Ureter (tissue), 1 donor: ENCODE measurements at regions not wholly inside any gene's neighbourhood (a gene's known extent, or its start where the extent isn't known, plus 50 kb on each side); places are given as distances from the start of the nearest gene placed in this dataset.
"Not testable (repeated sequence)": the region's sequence is repeated elsewhere in the genome, so short reads cannot be mapped to it uniquely, and the experiment has no call there.

Source experiments
- DNase-seq: peaks from one replicate; pipeline ENCODE4 v3.0.0-alpha.2; 2020; ENCODE audit warnings: low spot score
- donor health status: DM: yes; HTN: yes; CAD: no.

DNA sequence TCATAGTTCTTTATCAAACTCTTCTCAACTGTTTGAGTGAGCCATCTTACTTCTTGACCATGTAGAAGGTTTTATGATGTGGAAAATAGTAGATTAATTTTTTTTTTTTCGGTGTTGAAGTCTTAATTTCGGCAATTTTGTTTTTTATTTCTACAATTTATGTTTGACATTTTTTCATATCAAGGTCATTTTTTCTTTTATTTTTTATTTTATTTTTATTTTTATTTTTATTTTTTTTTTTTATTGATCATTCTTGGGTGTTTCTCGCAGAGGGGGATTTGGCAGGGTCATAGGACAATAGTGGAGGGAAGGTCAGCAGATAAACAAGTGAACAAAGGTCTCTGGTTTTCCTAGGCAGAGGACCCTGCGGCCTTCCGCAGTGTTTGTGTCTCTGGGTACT, 203.8 kb upstream of the CBLB start:
- DNase-seq = not testable (repeated sequence)

DNA sequence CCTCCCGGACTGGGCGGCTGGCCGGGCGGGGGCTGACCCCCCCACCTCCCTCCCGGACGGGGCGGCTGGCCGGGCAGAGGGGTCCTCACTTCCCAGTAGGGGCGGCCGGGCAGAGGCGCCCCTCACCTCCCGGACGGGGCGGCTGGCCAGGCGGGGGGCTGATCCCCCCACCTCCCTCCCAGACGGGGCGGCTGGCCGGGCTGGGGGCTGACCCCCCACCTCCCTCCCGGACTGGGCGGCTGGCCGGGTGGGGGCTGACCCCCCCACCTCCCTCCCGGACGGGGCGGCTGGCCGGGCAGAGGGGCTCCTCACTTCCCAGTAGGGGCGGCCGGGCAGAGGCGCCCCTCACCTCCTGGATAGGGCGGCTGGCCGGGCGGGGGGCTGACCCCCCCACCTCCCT, 205.0 kb upstream of the CBLB start:
- DNase-seq = not testable (repeated sequence)

DNA sequence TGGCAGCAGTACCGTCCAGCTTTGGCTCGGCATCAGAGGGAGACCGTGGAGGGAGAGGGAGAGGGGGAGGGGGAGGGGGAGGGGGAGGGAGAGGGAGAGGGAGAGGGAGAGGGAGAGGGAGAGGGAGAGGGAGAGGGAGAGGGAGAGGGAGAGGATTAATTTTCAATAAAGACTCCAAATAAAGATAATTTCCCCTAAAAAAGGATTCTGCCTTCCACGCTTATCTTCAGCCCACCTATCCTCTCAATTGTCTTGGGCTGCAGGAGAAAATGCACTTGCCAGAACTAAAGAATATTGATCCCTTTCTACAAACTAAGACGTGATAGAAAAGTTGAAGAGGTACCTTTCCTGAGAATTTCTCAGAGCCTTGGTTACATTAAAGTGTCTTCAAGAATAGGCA, 206.9 kb upstream of the CBLB start:
- DNase-seq = not testable (repeated sequence)

DNA sequence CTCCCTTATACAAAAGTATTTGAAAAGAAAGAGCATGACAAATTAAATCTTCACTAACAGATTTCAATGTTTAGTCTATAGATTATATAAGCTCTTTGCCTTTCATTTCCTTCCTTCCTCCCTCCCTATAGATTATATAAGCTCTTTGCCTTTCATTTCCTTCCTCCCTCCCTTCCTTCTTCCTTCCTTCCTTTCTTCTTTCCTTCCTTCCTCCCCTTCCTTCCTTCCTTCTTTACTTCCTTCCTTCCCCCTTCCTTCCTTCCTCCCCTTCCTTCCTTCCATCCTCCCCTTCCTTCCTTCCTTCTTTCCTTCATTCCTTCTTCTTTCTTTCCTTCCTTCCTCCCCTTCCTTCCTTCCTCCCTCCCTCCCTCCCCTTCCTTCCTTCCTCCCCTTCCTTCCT, 209.8 kb upstream of the CBLB start:
- DNase-seq = no peak

DNA sequence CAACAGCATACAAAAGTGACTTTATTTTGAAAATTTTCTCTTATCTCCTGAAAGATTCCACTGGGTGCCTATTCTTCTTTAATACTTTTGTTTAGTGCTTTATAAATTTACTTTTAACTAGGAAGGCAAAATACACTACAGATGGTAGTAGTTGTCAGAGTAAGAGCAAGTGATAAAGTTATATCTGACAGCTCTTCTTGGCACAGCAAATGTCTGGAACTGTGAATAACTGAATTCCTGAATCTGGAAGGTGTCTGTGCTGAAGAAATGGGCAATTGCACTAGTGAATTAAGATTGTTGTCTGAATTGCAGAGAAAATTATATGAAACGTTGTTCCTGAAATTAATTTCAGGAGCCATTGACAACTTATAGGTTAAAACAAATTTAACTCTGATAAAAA, 213.8 kb upstream of the CBLB start:
- DNase-seq = no peak

DNA sequence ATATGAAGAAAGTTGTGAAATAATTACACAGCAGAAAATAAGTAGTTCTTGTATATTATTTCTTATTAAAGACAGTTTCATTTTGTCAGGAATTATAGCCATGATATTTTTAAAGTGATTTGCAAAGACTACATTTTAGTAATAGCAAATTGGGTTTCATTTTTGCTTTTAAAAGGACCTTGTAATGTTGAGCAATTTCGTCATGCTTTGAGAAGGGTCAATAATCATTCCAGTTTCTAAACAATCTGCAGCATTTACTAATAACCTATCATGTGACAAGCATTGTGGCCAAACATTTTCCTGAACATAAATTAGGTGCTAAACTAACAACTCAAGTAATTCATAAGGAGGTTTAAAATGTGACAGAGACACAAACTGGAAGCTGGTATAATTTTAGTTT, 214.4 kb upstream of the CBLB start:
- DNase-seq = no peak

DNA sequence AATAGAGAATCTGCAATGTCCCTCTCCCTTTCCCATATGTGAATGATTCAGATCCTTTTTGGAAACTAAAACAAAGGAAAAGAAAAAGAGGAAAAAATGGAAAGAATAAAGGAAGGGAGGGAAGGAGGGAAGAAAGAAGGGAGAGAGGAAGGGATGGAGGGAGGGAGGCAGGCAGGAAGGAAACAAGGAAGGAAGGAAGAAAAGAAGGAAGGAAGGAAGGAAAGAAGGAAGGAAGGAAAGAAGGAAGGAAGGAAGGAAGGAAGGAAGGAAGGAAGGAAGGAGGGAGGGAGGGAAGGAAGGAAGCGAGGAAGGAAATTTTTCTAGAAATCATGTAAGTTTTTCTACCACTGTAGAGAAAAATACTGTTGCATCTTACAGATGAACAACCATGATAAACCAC, 215.0 kb upstream of the CBLB start:
- no peak for DNase-seq

DNA sequence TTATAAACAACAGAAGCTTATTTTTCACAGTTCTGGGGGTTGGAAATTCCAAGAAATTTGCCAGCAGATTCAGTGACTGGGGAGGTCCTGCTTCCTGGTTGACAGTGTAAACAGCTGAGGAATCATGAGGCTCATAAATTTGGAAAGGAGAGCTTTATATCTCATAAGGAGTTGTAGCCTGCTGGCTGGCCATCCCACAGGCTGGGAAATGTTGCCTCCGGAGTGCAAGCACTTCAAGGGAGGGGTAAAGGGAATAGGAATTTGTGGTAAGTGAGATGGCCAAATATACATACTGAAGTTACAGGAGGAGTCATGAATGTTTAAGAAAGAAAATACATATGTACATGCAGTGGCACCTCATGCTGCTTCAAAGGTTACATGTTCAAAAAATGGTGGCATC, 217.2 kb upstream of the CBLB start:
- no peak for DNase-seq

DNA sequence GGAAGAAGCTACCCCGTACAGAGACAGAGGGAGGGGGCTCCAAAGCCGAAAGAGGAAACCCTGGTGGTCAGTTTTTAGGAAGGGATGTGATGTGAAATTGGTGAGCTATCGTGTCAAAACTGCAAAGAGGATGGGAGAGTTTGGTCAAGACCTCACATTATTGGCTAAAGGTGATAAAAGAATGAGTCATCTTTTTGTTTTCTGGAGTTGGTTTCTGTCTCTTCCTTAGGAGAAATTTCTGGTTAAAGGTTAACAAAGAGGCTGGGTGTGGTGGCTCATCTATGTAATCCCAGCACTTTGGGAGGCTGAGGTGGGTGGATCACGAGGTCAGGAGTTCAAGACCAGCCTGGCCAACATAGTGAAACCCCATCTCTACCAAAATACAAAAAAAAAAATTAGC, 217.8 kb upstream of the CBLB start:
- no peak for DNase-seq

DNA sequence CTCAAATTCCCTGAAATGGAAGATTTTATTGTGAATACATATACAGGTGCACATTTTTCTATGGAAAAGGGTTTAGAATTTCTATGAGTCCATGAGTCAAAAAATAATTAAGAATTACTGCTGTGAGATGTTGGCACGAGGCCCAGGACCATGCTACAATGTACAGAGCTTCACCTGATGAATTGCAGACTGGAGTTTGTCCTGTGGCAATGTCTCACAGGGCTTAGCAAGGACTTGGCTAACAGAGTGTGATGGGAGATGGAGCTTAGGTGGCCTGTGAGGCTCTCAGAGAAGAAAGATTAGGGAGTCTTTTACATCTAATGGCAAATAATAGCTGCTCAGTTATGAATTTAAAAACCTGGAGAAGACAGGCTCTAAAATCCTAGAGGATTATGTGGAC, 219.5 kb upstream of the CBLB start:
- DNase-seq = no peak

DNA sequence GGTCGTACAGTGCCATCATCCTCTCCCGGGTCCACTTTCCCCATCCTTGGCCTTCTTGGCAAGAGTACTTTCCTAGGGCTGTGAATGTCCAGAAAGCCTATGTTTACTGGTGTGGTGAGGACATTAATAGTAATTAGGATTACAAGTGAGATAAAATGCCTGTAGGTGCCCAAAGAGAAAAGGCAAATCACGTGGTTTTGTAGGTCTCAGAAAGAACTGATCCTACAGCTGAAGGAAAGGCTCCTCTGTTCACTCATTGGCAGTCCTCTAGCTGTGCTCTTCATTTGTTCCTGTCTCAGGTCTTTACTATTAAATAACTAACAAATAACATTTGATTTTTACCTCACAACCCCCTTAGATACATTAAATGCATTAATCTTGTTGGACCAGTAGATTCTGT, 220.1 kb upstream of the CBLB start:
- DNase-seq = no peak

DNA sequence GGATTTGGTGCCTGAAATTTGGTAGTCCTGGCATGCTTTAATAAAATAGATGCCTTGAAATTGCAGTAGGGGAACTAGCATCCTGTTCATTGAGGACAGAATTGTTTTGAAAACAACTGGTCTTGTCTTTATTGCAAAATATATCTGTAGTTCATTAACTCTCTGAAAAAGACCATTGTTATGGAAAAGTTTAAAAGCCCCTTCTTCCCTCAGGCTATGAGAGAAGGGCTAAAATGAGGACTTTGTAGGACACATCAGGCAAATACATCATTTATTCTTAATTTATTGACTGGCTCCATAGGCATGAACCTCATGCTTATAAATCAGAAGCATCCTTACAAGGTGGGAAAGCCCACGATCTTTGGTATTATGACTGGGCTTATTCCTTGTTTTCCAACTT, 221.0 kb upstream of the CBLB start:
- no peak for DNase-seq

DNA sequence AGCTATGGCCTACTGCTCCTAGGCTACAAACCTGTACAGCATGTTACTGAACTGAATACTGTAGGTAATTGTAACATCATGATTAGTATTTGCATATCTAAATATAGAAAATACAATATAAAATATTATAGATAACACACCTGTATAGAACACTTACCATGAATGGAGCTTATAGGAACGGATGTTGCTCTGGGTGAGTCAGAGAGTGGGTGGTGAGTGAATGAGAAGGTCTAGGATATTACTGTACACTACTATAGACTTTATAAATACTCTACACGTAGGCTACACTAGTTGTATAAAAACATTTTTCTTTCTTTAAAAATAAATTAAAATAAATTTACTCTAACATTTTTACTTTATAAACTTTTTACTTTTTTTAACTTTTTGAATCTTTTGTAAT, 224.0 kb upstream of the CBLB start:
- no peak for DNase-seq

DNA sequence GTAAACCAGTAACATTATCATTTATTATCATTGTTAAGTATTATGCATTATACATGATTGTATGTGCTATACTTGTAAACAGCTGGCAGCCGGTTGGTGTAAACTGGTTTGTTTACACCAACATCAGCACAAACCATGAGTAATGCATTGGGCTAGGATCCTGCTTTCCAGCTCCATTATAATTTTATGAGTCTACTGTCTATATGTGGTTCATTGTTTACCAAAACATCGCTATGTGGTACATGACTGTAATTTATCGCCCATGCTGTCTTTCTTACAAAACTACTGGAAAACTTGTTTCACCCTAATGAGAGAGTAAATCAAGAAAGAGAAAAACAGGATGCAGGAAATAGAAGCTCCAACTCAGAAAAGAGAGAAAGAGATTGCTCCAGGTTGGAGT, 224.8 kb upstream of the CBLB start:
- DNase-seq = no peak

DNA sequence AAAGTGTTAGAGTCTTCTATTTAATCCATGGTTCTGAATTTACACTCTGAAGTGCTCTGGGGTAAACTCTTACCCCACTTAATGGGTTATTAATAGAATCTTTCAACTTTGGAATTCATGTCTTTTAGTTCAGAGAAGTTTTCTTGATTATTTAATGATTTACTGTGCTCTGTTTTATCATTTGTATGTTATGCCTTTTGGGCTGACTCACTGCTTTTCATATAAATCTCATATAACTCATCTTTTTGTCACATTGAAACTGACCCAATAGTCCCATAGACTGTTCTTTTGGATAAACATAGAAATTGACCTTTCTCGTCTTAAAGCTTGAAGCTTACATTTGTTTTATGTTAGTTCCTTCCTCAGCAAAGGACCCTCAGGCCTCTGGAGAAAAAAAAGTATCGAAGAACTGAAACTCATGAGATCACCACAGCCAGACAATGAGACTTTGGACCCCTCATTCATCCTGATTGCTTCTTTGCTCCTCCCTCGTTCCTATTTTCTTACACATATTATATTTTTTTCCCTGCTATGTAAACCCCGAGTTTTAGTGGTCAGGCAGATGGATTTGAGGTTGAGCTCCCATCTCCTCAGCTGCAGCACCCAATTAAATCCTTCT, 229.1 kb upstream of the CBLB start:
- no peak for DNase-seq

DNA sequence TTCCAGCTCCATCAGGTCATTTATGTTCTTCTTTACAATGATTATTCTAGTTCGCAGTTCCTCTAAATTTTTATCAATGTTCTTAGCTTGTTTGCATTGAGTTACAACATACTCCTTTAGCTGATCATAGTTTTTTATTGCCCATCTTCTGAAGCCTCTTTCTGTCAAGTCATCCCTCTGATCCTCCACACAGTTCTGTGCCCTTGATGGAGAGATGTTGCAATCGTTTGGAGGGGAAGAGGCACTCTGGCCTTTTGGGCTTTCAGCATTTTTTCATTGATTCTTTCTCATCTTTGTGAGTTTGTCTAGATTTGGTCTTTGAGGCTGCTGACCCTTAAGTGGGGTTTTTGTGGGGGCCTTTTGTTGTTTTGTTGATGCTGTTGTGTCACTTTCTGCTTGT, 234.6 kb upstream of the CBLB start:
- DNase-seq = no peak

DNA sequence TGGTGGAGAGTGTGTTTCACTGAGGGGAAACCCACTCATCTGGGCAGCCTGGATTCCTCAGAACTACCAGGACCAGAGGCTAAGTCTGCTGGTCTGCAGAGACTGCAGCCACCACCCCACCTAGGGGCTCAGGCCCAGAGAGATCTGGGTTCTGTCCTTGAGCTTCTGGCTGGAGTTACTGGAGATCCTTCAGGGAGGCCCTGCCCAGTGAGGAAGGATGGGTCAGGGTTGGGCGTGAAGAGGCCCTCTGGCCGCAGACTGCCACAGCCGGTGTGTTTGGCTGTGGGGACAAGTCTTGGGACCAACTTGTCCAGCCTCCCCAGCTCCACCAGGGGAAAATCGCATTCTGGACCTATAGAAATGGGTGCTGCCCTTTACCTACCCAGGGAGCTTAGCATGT, 235.3 kb upstream of the CBLB start:
- DNase-seq = no peak

DNA sequence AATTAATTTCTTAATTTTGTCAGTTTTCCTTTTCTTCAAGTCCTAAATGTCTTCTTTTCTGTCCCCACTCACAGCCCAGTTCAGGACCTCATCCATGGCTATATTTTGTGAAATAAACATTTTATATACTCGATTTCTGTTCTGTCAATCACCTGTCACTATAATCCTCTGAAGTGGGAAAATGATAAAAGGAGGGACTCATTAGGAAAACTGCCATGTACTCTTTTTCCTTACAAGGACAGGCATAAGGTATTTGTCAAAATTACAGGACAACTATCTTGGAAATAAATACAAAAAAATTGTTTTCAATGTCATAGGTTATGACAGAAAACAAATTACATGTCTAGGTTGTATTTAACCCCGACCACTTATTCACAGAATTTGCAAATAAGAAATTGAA, 240.1 kb upstream of the CBLB start:
- no peak for DNase-seq

DNA sequence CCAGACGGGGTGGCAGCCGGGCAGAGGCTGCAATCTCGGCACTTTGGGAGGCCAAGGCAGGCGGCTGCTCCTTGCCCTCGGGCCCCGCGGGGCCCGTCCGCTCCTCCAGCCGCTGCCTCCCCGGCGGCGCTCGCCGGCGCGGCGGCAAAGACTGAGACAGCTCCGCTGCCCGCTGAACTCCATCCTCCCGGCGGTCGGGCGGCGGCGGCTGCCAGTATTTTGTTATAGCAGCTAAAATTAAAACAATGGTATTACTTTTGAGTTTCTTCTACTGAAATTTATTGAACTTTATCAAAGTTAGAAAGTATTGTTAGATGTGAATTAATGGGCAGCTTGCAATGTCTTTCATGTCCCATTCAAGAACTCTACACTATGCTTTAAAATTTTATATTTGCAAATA, 243.7 kb upstream of the CBLB start:
- not testable (repeated sequence) for DNase-seq

DNA sequence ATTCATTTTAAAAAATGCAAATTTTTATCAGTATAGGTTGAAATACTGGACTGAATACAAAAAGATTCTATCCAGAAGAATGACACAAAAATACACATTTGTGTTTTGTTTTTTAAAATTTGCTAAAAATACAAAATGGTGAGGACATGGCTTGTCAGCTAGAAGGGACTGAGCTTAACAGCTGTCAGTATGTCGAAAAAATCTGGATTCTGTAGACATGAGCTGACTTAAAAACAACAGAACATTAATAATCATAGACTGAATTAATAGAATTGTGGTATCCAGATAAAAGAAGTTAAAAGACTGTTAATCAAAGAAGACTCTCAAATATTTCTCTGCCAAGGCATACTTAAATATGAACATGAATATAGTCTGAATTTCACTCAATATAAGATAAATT, 244.9 kb upstream of the CBLB start:
- DNase-seq = no peak

DNA sequence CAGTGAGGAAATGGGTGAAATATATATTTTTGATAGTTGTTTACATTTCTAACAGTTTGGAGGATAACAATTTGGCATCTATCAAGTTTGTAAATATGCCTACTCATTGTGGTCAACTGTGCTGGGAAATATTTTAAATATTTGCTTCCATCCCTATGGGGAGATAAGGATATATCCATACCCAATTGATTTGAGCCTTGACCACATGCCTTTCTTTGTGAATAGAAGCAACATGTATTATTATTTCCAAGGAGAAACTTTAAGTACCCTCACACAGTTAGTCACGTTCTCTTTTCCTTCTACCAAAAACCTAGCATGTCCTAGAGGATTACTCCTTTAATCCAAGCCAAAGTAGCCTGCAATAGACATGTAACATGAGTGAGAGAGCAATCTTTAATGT, 245.4 kb upstream of the CBLB start:
- no peak for DNase-seq

DNA sequence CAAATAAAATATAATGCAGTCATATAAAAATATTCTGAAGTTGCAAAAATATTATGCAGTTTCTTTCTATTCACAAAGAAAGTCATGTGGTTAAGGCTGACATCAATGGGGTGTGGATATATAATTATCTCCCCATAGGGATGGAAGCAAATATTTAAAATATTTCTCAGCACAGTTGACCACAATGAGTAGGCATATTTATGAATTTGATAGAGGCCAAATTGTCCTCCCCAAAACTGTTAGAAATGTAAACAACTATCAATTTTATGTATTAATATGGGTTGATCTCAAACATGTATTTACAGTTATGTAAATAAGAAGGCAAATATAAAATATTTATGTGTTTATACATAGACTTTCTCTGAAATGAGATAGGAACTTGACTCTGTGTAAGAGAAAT, 246.0 kb upstream of the CBLB start:
- DNase-seq = no peak

DNA sequence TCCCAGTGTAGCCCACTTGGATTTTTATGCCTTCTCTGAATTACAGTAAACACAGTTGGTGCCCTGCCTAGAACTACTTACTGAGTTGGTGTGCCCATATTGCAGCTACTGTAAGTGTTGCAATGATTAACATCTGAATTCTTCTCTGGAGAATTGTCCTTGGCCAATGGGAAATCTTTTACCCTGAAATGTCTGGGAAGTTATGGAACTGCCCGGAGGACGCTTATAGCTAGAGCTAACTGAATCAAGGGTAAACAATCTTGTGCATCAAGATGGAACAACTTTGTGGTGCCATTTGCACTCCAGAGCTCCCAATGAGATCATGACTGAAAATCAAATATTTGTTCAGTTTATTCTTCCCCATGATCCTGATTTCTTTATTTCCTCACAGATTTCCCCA, 246.7 kb upstream of the CBLB start:
- no peak for DNase-seq

DNA sequence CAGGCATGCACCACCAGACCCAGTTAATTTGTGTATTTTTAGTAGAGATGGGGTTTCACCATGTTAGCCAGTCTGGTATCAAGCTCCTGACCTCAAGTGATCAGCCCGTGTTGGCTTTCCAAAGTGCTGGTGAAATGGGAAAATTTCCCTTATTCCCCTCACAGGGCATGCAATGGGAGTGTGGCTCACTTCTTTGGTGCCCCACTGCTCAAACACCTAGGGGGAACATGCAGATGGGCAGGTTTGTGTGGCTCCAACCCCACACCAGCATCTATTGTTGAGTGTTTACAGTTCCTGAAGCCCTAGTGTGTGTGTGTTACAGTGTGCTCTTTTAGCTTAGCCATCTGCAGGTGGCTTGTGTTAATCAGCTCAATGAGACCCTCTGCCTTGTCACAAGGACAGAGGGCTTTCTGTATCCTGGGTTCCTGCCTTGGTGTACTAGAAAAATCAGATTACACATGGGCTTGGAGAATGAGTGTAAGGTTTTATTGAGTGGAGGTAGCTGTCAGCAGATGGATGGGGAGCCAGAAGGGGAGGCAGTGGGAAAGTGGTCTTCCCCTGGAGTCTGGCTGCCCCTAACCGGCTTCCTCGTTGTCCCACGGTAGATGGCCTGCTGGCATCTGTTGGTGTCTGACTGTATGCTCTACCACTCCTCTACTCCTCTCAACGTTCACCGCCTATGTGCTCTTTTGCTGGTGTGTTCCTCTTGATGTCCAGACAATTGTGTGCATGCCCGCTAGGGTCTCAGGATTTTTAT, 248.1 kb upstream of the CBLB start:
- no peak for DNase-seq
